T follicular helper cell (primary cell): ENCODE measurements at regions not wholly inside any gene's neighbourhood (a gene's known extent, or its start where the extent isn't known, plus 50 kb on each side); places are given as distances from the start of the nearest gene placed in this dataset.

Source experiments
- DNase-seq: peaks from one replicate; pipeline ENCODE4 v3.0.0-alpha.2; 2020; ENCODE audit warnings: low read depth

DNA sequence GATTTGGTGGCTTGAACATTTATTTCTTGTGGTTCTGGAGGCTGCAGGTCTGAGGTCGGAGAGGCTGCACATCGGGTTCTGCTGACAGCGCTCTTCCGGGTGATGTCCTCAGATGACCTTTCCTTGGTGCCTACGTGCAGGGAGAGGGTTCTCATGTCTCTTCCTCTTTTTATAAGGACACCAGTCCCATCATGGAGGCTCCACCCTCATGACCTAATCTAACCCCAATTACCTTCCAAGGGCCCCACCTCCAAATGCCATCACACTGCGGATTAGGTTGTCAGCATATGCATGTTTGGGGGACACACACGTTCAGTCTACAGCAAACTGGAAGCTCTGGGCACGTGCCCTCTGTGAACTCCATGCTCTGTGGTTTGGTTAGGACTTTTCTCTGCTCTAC is 338.6 kb downstream of the FGF9 start:
- no peak for DNase-seq

DNA sequence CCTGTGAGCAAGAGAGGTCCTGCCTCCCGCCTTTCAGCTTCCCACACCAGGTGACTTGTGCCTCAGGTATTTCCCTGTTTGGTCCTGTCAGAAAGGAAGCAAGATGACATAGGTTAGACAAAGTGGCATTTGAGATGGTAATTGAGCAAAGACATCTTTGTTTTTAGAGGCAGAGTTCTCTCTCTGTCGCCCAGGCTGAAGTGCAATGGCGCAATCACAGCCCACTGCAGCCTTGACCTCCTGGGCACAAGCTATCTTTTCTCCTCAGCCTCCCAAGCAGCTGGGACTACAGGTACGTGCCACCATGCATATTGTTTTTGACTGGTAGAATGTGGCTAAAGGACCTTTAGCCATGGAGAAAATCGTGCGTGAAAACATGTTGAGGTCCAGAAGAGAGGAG is 339.1 kb downstream of the FGF9 start:
- no peak for DNase-seq

DNA sequence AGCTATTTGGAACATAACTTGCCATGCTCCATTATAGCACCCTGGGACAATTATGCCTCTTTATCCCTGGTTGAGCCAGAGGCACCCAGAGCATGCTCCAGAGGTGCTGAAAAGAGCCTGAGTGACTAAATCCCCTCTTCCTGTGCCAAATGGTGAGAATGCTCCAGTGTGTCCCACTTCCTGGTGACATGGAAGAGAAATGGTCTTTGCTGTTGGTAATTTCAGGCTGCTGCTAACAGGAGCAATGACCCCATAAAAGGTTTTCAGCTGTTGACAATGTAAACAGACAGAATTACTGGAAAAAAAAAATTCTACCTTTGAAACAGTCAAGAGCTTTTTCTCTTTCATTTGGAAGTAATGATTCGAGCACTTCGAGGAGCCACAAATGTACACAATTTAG is 341.8 kb downstream of the FGF9 start:
- no peak for DNase-seq

DNA sequence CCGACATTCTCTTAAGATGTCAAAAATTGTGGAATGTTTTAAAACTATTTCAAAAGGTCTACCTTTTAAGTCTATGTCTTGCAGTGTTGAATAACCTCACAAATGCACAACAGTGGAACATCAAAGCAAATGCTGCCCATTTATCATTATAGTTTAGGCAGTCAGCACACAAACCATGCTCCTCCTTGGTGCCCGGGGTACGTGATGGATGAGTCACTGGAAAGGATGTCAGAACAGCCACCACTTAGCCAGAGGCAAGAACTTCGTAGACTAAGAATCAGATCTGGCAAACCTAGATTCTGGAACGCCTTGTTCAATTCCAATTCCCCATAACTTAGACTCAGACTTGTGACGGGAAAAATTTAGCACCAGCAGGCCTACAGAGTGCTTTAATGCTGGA is 343.6 kb downstream of the FGF9 start:
- DNase-seq, result no peak

DNA sequence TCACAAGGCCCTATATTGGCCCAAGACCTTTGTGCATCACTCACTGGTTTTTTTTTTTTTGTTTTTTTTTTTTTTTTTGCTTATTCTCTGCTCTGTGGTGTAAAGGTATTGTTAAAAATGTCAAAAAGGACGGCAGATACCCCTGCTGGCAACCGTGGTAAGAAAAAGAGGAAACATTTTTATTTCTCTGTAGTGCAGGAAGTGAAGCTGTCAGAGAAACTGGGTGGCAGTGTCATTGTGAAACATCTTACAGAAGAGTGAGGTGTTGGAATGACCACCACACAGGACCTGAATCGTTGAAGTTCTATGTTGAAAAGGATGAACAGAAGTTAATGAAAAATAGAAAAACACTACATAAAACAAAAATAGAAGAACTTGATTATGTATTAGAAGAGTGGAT is 346.4 kb downstream of the FGF9 start:
- no peak for DNase-seq

DNA sequence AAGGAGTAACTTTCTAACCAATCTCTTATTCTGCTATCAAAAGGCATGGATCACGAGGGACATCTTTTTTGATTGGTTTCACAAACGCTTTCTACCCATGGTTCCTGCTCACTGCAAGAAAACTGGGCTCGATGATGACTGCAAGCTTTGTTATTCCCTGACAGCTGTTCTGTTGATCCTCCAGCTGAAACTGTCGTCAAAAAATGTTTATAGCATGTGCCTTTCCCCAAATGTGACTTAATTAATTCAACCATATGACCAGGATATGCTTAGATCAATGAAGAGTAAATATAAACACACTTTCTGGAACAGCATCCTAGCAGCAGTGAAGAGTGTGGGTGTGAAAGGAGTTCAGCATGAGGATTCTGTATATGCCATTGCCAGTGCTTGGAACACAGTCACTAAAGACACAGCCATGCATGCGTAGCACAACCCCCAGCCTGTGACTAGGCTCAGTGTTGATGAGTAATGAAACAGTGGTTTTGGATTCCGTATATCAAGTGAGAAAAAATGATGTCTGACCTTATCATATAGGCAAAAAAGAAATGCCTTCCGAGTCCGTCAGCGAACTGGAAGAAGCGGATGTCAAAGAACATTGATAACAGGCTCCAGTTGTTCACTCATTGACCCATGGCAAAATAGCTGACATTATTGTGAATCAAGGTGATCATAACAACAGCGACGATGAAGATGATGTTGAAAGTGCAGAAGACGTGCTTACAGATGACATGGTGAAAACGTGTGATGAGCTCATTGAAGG is 347.4 kb downstream of the FGF9 start:
- no peak for DNase-seq

DNA sequence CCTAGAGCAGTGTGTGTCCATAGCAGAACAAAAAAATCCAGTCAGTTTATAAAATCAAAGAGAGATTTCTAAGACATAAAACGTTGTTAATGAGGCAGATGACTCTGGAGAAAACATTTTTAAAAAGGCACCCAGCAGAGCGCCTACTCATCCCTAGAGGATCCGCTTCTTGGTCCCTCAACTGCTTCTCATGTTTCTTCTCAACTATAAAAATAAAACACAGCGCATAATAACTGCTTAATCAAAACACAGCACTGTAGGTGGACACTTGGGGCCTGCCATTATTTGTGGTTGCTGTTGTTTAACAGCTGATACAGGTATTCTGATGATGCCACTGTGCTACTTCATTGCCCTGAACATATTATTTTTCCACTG is 347.9 kb downstream of the FGF9 start:
- DNase-seq, result no peak

DNA sequence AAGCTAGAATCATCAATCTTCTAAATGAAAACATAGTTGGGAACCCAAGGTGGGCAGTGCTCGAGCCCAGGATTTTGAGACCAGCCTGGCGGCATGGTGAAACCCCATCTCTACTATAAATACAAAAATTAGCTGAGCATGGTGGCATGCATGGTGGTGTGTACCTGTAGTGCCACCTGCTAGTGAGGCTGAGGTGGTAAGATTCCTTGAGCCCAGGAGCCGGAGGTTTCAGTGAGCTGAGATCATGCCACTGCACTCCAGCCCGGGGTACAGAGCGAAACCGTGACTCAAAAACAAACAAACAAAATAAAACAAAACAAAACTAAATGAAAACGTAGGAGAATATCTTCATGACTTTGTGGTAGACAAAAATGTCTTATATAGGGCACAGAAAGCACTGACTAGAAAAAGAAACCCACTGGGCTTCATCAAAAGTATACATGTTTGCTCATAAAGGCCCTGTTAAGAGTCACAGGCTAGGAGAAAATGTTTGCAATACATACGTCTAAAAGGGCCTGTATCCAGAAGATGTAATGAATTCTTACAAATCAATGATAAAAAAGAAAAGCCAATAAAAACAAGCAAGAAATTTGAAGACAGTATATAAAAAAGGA is 353.6 kb downstream of the FGF9 start:
- no peak for DNase-seq

DNA sequence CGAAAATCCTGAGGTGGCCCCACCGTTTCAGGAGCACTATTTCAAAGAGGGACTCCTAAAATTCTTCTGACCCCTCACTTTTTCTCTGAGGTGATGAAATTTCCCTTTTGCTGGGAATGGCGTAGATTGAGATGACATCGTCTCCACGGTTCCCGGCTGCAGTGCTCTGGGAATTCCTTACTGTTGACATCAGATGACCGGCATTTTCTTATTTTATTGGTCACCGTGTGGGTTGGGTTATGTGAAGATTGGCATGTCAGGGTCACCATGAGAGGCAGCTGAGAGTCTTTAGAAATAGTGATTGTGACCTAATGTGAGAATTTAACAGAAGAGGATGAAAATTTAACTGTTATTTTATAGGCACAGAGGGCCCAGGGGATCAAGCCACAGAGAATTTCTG is 356.7 kb downstream of the FGF9 start:
- DNase-seq, result no peak

DNA sequence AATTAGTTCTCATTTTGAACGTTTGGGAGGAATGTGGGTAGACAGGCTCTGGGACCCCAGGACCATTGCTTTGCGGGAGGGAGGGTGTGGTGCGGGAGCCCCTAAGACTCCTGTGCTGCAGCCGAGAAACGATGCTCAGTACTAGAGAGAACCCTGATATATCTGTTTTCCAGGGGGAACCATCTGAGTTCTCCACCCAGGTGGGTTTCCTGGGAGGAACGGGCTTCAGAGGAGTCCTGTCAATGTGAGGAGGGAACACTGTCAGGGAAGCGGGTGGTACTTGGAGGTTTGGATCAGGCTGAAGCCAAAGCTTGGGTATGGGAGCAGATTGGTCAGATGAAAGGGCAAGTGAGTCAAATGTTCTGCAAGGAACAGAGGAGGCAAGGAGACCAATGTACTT is 358.0 kb downstream of the FGF9 start:
- no peak for DNase-seq

DNA sequence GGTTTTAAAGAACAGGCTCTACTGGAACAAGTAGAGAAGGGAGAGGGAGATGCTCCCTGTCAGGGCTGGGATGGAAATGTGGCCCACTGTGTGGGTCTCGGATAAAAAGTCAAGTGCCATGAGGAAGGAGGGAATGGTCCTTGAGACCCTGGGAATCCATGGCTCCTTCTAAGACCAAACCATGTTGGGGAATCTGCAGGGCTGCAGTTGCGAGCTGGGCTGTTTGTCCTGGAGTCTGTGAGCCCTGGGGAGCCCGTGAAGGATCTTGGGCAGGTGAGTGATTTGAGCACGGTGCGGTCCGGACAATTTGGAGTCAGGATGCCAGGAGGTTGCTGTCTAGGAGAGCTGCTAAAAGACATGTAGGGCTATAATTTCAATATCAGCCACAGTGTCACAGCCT is 359.4 kb downstream of the FGF9 start:
- DNase-seq, result no peak

DNA sequence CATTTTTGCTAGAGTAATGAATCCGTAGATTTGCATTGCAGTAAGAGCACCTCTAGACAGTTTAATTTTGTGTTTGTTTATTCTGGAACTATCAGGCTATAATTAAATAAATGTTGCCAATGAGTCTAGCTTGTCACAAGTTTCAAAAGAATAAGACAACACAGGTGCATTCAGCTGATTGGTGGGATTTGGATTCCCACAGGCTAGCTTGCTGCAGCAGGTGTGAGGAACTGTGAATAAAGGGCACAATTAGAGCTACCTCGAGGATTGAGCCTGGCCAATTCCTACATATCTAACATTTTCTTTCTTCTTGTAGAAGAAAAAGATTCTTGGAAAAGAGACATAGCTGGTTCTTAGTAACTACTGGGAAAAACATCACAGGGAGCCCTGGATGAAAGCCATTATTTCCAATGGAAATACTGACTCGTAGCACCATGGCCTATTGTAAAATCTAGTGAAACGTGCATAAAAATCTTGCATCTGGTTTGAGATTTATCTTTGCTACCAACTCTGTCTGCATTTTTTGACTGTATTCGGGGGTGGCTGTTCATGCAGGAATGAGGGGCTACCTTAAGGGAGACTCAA is 360.9 kb downstream of the FGF9 start:
- no peak for DNase-seq

DNA sequence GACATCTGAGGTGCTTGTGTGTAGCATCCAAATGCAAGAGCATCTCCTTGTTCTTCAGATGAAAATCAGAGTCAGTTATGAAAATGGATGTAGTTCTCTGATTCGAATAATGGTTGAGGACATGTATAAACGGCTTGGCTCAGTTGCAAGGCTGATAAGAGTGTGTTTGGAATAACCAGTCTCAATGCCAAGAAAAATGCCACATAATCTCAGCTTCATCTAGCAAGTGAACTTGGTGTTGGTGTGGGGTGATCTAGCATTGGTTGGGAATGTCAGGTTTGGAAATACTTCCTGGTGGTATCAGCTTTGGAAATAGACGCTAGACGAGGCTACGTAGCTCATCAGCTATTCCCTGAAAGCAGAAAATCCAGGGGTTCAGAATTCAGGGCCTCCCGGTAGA is 362.0 kb downstream of the FGF9 start:
- DNase-seq, result no peak

DNA sequence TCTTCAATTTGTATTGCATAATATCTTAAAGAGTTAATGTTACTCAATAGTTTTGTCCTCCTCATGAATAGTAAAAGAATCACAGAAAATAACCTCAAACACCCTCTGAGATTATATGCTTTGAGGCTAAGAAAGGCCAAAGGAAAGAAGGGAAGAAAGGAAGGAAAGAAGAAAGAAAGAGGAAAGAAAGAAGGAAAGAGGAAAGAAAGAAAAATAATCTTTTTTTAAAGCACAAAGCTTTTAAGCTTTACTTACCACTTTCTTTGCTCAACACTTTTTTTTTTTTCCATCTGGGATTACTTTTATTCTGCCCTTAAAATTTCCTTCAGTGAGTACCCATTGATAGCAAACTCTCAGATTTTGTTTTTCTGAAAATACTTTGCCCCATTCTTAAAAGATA is 369.1 kb downstream of the FGF9 start:
- DNase-seq, result no peak

DNA sequence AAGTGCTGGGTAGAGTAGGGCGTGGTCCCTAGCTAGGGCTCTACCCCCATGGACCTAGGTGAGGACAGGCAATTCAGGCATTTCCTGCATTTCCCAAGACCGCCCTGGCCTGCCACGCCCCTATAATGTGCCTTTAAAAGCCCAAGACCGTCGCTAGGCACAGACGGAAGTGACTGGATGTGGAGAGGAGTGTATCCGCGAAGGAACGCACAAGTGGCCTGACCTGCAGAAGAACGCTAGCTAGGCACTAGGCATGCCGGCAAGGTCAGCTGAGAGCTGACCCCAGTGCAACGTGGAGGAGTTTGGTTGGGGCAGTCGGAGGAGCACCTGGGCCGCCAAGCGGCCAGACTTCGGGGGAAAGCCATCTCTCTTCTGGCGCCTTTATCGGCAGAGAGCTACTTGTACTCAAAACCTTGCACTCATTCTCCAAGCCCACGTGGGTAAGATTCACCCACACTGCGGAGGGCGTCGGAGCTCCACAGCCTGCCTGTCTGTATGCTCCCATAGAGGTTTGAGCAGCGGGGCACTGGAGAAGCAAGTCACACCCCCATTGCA is 370.0 kb downstream of the FGF9 start:
- no peak for DNase-seq

DNA sequence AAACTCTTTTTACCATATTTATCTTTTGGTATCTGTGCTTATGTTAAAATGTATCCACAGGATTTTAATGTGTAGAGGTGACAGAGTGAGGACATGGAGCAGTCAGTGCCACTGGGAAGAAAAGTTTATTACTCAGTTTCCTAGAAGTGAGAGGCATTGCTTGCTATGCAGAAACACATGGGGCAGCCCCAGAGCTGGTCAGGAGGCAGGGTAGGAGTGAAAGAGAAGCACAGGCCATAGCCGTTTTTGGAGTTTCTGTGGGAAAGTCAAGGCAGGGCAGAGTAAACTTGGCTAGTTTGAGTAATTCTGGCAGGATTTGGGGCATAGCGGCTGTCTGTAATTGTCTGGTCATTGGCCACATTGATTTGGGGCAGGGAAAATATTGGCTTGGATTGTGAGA is 370.9 kb downstream of the FGF9 start:
- no peak for DNase-seq

DNA sequence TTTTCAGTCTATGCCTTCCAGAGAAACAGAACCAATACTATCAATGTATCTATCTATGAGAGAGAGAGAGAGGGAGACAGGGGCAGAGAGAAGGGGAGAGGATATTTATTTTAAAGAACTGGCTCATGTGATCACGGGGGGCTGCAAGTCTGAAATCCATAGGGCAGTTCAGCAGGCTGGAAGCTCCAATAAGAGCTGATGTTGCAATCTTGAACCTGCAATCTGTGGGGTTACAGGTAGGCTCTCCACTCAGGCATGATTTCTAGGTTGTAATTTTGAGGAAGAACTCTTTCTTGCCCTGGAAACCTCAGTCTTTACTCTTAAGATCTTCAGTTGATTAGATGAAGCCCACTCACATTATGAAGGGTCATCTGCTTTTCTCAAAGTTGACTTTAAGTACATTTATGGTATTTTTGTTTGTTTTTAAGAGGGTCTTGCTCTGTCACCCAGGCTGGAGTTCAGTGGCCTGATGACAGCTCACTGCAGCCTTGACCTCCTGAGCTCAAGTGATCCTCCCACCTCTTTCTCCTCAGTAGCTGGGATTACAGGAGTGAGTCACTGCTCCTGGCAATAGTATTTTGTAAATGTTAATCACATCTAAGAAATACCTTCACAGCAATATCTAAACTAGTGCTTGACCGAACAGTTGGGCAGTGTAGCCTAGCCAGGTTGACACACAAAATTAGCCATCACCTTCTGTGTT is 376.4 kb downstream of the FGF9 start:
- no peak for DNase-seq

DNA sequence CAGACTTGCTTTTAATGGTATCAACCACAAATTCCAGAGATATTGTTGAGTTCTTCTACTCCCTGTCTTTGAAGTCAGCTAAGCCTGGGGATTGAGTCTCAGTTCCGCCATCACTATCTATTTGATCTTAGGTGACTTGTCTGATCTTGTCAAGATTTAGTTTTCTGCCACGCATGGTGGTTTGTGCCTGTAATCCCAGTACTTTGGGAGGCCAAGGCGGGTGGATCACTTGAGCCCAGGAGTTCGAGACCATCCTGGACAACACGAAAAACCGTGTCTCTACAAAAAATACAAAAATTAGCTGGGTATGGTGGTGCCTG is 376.9 kb downstream of the FGF9 start:
- no peak for DNase-seq

DNA sequence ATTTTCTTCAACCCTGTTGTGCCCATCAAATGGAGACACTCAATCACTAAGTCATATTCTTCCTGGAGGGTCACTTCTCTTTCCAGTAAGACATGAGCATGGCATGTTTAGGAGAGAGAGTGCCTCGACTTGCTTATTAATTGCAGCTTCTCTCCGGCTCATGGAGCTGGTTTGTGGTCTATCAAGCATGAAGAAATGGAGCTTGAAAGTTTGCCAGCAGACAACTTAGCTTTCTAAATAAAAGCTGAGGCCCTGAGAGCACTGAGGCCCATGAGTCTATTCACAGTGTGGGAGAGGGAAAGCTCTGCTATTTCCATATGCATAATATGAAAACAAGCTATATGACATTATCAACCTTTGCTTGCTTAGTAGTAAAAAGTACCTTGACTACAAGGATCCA is 378.5 kb downstream of the FGF9 start:
- DNase-seq, result no peak

DNA sequence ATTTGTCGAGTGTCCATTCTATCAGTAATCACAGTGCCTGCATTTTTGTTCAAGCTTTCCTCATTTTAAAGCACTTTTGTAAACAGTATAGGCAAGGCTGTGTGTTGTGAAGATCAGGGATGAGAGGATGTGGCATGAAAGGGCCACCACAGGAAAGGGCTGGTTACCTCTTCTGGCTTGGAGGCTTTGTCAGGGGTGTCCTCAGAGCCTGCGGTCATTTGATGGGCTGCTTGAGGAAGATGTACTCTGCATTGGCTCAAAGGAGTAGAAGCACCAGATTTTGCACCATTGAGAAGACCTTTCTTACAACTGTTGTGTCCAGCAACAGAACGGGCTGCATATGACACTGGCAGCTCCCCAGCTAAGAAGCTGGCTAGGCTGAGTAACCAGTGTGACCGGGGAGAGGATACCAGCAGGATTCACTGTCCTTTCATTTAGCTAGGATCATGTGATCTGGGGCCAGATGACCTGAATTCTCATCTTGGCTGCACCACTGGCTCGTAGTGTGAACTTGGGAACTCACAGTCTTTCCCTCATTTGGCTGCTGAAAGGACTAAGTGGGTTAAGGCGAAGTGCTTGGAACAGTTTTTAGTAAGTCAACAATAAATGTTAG is 380.2 kb downstream of the FGF9 start:
- no peak for DNase-seq

DNA sequence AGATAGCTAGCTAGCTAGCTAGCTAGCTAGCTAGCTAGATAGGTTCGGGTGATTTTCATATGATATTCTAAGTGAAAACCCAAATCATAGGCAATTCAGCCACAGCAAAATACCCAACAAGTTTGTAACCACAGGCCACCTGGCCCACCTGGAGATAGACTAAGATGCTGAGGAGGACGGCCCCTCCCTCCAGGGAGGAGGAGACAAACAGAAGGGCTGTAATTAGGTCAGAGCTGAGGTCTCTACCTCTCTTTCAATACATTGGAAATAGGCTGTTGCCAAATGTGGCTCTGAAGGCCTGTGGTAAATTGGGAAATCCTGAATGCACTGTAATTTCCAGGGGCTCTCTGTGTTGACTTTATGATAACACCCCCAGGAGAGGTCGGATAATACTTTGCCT is 382.2 kb downstream of the FGF9 start:
- no peak for DNase-seq

DNA sequence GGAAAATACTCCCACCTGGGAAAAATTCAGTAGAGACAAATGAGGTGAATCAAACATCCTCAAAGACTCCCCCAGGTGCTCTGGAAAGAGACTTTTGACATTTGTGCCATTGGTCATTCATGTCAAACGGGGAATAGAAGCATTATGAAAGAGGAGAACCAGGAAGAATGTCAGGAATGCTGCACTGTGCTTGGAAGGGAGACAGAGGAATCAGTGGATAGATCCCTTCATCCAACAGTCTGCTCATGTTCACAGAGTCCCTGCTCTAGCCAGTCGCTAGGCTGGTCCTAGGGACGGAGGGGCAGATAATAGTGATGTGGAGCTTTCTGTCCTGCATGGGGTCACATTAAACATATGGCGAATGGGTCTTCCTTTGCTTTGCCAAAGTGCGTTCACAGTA is 384.4 kb downstream of the FGF9 start:
- no peak for DNase-seq

DNA sequence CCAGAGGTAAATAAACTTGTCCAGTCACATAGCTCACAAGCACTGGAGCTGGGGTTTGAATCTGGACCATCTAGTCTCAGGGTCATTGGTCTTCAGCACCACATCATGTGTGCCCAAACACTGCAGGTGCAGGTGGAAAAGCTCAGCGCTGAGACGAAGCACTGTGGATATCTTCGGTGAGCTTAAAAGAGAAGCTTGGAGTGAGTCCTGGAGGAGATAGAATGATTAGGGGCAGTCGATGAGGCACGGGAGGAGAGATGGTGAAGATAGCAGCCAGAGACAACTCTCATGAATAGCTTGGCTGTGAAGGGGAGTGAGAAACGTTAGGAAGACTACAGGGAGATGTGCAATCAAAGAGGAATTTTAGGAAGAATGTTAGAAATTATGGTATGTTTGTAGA is 389.3 kb downstream of the FGF9 start:
- DNase-seq, result no peak
